Cardiac muscle cell (in vitro differentiated cells and primary cell): ENCODE measurements at regions not wholly inside any gene's neighbourhood (a gene's known extent, or its start where the extent isn't known, plus 50 kb on each side); places are given as distances from the start of the nearest gene placed in this dataset.
A peak's percentile ranks its signal among the peaks of the same experiment; 100 is the strongest.
"Not testable (repeated sequence)": the region's sequence is repeated elsewhere in the genome, so short reads cannot be mapped to it uniquely, and the experiment has no call there.

Experiments used
- DNase-seq, 2 donors: peaks; one replicate each; pipeline versions ENCODE4 v3.0.0 to v3.0.0-alpha.2; 2010 to 2017; ENCODE audit warnings: low read depth in 1 of 2, low spot score in 1 of 2
- H3K27ac ChIP-seq: fragments of 200-600 bp; sonication (generic); 2 replicates; pipeline ENCODE4 v1.5.1; 2016
- H3K27me3 ChIP-seq: fragments of 200-600 bp; sonication (generic); 2 replicates; pipeline ENCODE4 v1.6.0; 2016; ENCODE audit warnings: control low read depth
- H3K36me3 ChIP-seq: fragments of 200-600 bp; sonication (generic); 2 replicates; pipeline ENCODE4 v1.5.1; 2016; ENCODE audit warnings: control low read depth
- H3K4me1 ChIP-seq: fragments of 200-600 bp; sonication (generic); 2 replicates; pipeline ENCODE4 v1.8.1; 2017; ENCODE audit warnings: low read depth, mild to moderate bottlenecking, mixed run types
- H3K4me3 ChIP-seq: fragments of 200-600 bp; sonication (generic); 2 replicates; pipeline ENCODE4 v1.5.1; 2016; ENCODE audit warnings: mild to moderate bottlenecking
- H3K9me3 ChIP-seq: fragments of 200-600 bp; sonication (generic); 2 replicates; pipeline ENCODE4 v1.5.1; 2017; ENCODE audit warnings: low read depth, mild to moderate bottlenecking, control low read depth
- TF ChIP-seq, protein P1 (sequence below): IDR thresholded peaks from 2 replicates; pipeline ENCODE4 v1.5.1; 2012; ENCODE audit warnings: low read depth, mild to moderate bottlenecking, low read length

DNA sequence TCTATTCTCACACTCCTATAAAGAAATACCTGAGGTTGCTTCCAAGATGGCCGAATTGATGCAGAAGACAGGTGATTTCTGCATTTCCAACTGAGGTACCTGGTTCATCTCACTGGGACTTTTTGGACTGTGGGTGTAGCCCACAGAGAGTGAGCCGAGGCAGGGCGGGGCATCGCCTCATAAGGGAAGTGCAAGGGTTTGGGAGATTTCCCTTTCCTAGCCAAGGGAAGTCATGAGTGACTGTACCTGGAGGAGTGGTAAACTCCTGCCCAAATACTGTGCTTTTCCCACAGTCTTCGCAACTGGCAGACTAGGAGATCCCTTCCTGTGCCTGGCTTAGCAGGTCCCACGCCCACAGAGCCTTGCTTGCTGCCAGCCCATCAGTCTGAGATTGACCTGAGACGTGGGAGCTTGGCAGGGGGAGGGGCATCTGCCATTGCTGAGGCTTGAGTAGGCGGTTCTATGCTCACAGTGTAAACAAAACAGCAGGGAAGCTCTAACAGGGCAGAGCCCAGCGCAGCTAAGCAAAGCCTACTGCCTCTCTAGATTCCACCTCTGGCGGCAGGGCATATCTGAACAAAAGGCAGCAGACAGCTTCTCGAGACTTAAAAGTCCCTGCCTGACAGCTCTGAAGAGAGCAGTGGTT lies 152.2 kb downstream of the ARL4A start:
- Histone ChIP-seq H3K27me3 (no peaks in the 10 kb centered on the region), H3K4me3 (no peak overlapping the region), H3K27ac (no peak overlapping the region), H3K36me3 (no peaks in the 10 kb centered on the region), H3K4me1 (peaks cover 10% of the 10 kb centered on the region), H3K9me3 (no peaks in the 10 kb centered on the region)
- peak in 1 of 2 donors; percentile 31 for DNase-seq
- TF ChIP-seq, protein P1, sequence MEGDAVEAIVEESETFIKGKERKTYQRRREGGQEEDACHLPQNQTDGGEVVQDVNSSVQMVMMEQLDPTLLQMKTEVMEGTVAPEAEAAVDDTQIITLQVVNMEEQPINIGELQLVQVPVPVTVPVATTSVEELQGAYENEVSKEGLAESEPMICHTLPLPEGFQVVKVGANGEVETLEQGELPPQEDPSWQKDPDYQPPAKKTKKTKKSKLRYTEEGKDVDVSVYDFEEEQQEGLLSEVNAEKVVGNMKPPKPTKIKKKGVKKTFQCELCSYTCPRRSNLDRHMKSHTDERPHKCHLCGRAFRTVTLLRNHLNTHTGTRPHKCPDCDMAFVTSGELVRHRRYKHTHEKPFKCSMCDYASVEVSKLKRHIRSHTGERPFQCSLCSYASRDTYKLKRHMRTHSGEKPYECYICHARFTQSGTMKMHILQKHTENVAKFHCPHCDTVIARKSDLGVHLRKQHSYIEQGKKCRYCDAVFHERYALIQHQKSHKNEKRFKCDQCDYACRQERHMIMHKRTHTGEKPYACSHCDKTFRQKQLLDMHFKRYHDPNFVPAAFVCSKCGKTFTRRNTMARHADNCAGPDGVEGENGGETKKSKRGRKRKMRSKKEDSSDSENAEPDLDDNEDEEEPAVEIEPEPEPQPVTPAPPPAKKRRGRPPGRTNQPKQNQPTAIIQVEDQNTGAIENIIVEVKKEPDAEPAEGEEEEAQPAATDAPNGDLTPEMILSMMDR, result no peak

GRCh38 chr7:12844732-12845131 lies 157.3 kb downstream of the ARL4A start:
- not testable (repeated sequence) for DNase-seq, H3K27me3 ChIP-seq, H3K9me3 ChIP-seq, H3K36me3 ChIP-seq, H3K4me3 ChIP-seq, H3K27ac ChIP-seq, H3K4me1 ChIP-seq

DNA sequence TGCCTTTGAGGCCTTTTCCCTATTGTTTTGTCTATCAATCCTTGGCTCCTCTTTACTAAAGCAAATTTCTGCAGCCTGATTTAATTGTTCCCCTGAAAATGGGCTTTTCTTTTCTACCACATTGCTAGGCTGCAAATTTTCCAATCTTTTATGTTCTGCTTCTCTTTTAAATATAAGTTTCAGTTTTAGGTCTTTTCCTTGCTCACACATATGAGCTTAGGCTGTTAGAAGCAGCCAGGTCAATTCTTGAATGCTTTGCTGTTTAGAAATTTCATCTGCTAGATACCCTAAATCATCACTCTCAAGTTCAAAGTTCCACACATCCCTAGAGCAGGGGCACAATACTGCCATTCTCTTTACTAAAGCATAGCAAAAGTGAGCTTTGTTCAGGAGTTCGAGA lies 159.6 kb downstream of the ARL4A start:
- Histone ChIP-seq H3K27ac (no peak overlapping the region), H3K4me1 (no peaks in the 10 kb centered on the region), H3K36me3 (no peaks in the 10 kb centered on the region), H3K27me3 (no peaks in the 10 kb centered on the region), H3K4me3 (no peak overlapping the region), H3K9me3 (no peaks in the 10 kb centered on the region)
- no peak for DNase-seq
- TF ChIP-seq, protein P1, result no peak

GRCh38 chr7:12851142-12851541 lies 163.7 kb downstream of the ARL4A start:
- H3K9me3 ChIP-seq, result no peaks in the 10 kb centered on the region
- H3K27me3 ChIP-seq, result no peaks in the 10 kb centered on the region
- H3K4me3 ChIP-seq, result no peak overlapping the region
- TF ChIP-seq, protein P1, result no peak
- no peaks in the 10 kb centered on the region for H3K36me3 ChIP-seq
- H3K27ac ChIP-seq, result no peak overlapping the region
- no peaks in the 10 kb centered on the region for H3K4me1 ChIP-seq
- no peak for DNase-seq

- no peaks in the 10 kb centered on the region for H3K36me3 ChIP-seq
- no peak overlapping the region for H3K4me3 ChIP-seq
- TF ChIP-seq, protein P1, result no peak
- peak in 1 of 2 donors; percentile 41 for DNase-seq
- H3K9me3 ChIP-seq, result no peaks in the 10 kb centered on the region
- H3K4me1 ChIP-seq, result no peaks in the 10 kb centered on the region
- H3K27me3 ChIP-seq, result no peaks in the 10 kb centered on the region
- H3K27ac ChIP-seq, result no peak overlapping the region
These were observed 164.4 kb downstream of the ARL4A start for GRCh38 chr7:12851841-12852240.

DNA sequence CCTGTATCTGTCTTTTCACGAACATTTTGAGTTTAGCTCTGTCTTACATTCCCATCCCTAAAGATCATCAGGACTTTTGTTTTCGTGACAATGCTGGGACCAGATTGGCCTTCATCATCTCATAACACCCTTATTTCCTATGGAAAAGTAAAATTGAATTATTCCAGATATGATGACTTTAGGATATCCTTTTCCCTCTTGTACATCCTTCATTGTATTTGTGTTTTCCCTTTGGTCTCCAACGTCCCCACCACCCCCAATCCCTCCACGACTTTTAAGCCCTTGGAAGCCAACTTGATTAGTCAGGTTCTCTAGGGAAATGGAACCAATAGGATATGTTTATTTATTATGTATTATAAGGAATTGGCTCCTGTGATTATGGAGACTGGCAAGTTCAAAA lies 167.6 kb downstream of the ARL4A start:
- Histone ChIP-seq H3K4me3 (no peak overlapping the region), H3K27me3 (no peaks in the 10 kb centered on the region), H3K4me1 (no peaks in the 10 kb centered on the region), H3K36me3 (no peaks in the 10 kb centered on the region), H3K27ac (no peak overlapping the region), H3K9me3 (no peaks in the 10 kb centered on the region)
- DNase-seq, result no peak
- TF ChIP-seq, protein P1, result no peak
